Parathyroid adenoma (tissue), 2 donors: ENCODE measurements at regions not wholly inside any gene's neighbourhood (a gene's known extent, or its start where the extent isn't known, plus 50 kb on each side); places are given as distances from the start of the nearest gene placed in this dataset.

Experiments
- H2AFZ ChIP-seq: fragments of 300-600 bp; sonication (generic); one replicate; pipeline ENCODE4 v1.7.0; 2017; ENCODE audit warnings: antibody characterized with exemption, mild to moderate bottlenecking
- H3K27ac ChIP-seq: fragments of 300-600 bp; sonication (generic); one replicate; pipeline ENCODE4 v1.7.0; 2017
- H3K27me3 ChIP-seq: fragments of 300-600 bp; sonication (generic); one replicate; pipeline ENCODE4 v1.7.0; 2017; ENCODE audit warnings: low read length; ENCODE audit not compliant: control insufficient read depth, insufficient read depth
- H3K36me3 ChIP-seq: fragments of 300-600 bp; sonication (generic); one replicate; pipeline ENCODE4 v1.7.0; 2017; ENCODE audit warnings: low read length; ENCODE audit not compliant: control insufficient read depth, insufficient read depth
- H3K4me1 ChIP-seq: fragments of 300-600 bp; sonication (generic); one replicate; pipeline ENCODE4 v1.7.0; 2017; ENCODE audit warnings: control low read depth
- H3K4me2 ChIP-seq: fragments of 300-600 bp; sonication (generic); one replicate; pipeline ENCODE4 v1.7.0; 2017; ENCODE audit warnings: low read length
- H3K4me3 ChIP-seq: fragments of 300-600 bp; sonication (generic); one replicate; pipeline ENCODE4 v1.7.0; 2017; ENCODE audit warnings: low read depth, low read length
- H3K79me2 ChIP-seq: fragments of 300-600 bp; sonication (generic); one replicate; pipeline ENCODE4 v1.7.0; 2017; ENCODE audit warnings: control low read depth
- H3K9ac ChIP-seq: fragments of 300-600 bp; sonication (generic); one replicate; pipeline ENCODE4 v1.7.0; 2017; ENCODE audit warnings: mild to moderate bottlenecking
- H3K9me3 ChIP-seq: fragments of 300-600 bp; sonication (generic); one replicate; pipeline ENCODE4 v1.7.0; 2017; ENCODE audit warnings: low read length; ENCODE audit not compliant: control insufficient read depth
- CTCF ChIP-seq: fragments of 300-600 bp; sonication (generic); IDR thresholded peaks from one replicate; pipeline ENCODE4 v1.7.0; 2017; ENCODE audit warnings: antibody characterized with exemption, mild to moderate bottlenecking
- donor health status: primary hyperparathyroidism.

GRCh38 chr11:95584180-95584579, 205.4 kb downstream of the FAM76B start:
- Histone ChIP-seq H2AFZ (no peak overlapping the region), H3K4me3 (no peak overlapping the region), H3K4me1 (peaks cover 4% of the 10 kb centered on the region), H3K79me2 (no peaks in the 10 kb centered on the region), H3K9me3 (no peaks in the 10 kb centered on the region), H3K36me3 (no peaks in the 10 kb centered on the region), H3K4me2 (no peak overlapping the region), H3K27me3 (no peaks in the 10 kb centered on the region), H3K9ac (no peak overlapping the region), H3K27ac (no peak overlapping the region)
- TF ChIP-seq CTCF = no peak

GRCh38 chr11:95577716-95578460, 211.7 kb downstream of the FAM76B start:
- no peak overlapping the region for H3K4me3 ChIP-seq
- H3K36me3 ChIP-seq = no peaks in the 10 kb centered on the region
- H3K27me3 ChIP-seq = no peaks in the 10 kb centered on the region
- H3K9me3 ChIP-seq = no peaks in the 10 kb centered on the region
- no peaks in the 10 kb centered on the region for H3K79me2 ChIP-seq
- no peak overlapping the region for H2AFZ ChIP-seq
- H3K4me1 ChIP-seq = peaks cover 7% of the 10 kb centered on the region
- H3K27ac ChIP-seq = no peak overlapping the region
- H3K9ac ChIP-seq = no peak overlapping the region
- no peak overlapping the region for H3K4me2 ChIP-seq
- no peak for TF ChIP-seq CTCF

GRCh38 chr11:95576146-95576845, 213.3 kb downstream of the FAM76B start:
- H3K79me2 ChIP-seq = no peaks in the 10 kb centered on the region
- H3K27ac ChIP-seq = no peak overlapping the region
- no peaks in the 10 kb centered on the region for H3K9me3 ChIP-seq
- H3K4me2 ChIP-seq = no peak overlapping the region
- no peak for TF ChIP-seq CTCF
- peak overlapping the region; percentile 46 for H2AFZ ChIP-seq
- H3K4me3 ChIP-seq = no peak overlapping the region
- no peaks in the 10 kb centered on the region for H3K36me3 ChIP-seq
- peaks cover 12% of the 10 kb centered on the region for H3K4me1 ChIP-seq
- H3K27me3 ChIP-seq = no peaks in the 10 kb centered on the region
- no peak overlapping the region for H3K9ac ChIP-seq

- no peaks in the 10 kb centered on the region for H3K9me3 ChIP-seq
- no peaks in the 10 kb centered on the region for H3K36me3 ChIP-seq
- H2AFZ ChIP-seq = no peak overlapping the region
- no peak overlapping the region for H3K27ac ChIP-seq
- no peaks in the 10 kb centered on the region for H3K27me3 ChIP-seq
- H3K4me2 ChIP-seq = no peak overlapping the region
- peaks cover 12% of the 10 kb centered on the region for H3K4me1 ChIP-seq
- TF ChIP-seq CTCF = no peak
- H3K4me3 ChIP-seq = no peak overlapping the region
- H3K79me2 ChIP-seq = no peaks in the 10 kb centered on the region
- no peak overlapping the region for H3K9ac ChIP-seq
Measured at GRCh38 chr11:95575517-95575916, 214.1 kb downstream of the FAM76B start.
